Suprapubic skin (tissue), 4 donors: ENCODE measurements at regions not wholly inside any gene's neighbourhood (a gene's known extent, or its start where the extent isn't known, plus 50 kb on each side); places are given as distances from the start of the nearest gene placed in this dataset.

Source experiments
- EP300 ChIP-seq: sonication (generic); formaldehyde crosslinking; IDR thresholded peaks from one replicate; pipeline ENCODE4 v1.6.1; 2017; ENCODE audit warnings: antibody characterized with exemption
- POLR2AphosphoS5 ChIP-seq, 3 donors: sonication (generic); formaldehyde crosslinking; IDR thresholded peaks; one replicate each; pipeline ENCODE4 v1.6.1; 2017; ENCODE audit warnings: antibody characterized with exemption in 3 of 3
- TF ChIP-seq, protein P1 (sequence below), 2 donors: fragments of 200-600 bp in 1 of 2; fragments of 450-650 bp in 1 of 2; sonication (generic) in 1 of 2; IDR thresholded peaks; one replicate each; pipeline ENCODE4 v1.5.1; 2016 to 2019; ENCODE audit warnings: antibody characterized with exemption in 2 of 2, mild to moderate bottlenecking in 1 of 2, moderate library complexity in 1 of 2

DNA sequence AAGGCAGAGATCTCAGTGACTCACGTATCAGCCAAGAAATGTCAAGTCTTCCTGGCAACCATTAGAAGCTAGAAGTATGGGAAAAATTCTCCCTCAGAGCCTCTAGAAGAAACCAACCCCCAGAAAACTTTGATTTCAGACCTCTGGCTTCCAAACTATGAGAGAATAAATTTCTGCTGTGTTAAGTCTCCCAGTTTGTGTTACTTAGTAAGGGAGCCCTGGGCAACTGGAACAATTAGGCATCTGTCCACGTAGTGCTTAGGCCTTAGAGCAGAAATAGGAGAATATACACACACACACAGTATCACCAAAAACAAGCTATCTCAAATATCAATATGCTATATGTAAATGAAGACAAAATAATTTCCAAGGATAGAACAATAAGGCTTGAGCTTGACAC lies 894.8 kb upstream of the CDH10 start:
- TF ChIP-seq, protein P1, sequence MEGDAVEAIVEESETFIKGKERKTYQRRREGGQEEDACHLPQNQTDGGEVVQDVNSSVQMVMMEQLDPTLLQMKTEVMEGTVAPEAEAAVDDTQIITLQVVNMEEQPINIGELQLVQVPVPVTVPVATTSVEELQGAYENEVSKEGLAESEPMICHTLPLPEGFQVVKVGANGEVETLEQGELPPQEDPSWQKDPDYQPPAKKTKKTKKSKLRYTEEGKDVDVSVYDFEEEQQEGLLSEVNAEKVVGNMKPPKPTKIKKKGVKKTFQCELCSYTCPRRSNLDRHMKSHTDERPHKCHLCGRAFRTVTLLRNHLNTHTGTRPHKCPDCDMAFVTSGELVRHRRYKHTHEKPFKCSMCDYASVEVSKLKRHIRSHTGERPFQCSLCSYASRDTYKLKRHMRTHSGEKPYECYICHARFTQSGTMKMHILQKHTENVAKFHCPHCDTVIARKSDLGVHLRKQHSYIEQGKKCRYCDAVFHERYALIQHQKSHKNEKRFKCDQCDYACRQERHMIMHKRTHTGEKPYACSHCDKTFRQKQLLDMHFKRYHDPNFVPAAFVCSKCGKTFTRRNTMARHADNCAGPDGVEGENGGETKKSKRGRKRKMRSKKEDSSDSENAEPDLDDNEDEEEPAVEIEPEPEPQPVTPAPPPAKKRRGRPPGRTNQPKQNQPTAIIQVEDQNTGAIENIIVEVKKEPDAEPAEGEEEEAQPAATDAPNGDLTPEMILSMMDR (IDR thresholded peaks at IDR 0.05), result no peak
- no peak for TF ChIP-seq EP300
- no peak for TF ChIP-seq POLR2AphosphoS5 (IDR thresholded peaks at IDR 0.05)
